GM12878 (cell line): ENCODE measurements at regions not wholly inside any gene's neighbourhood (a gene's known extent, or its start where the extent isn't known, plus 50 kb on each side); places are given as distances from the start of the nearest gene placed in this dataset.

Experiments
- ATAC-seq: fragments of 200-7000 bp; cut with Tn5 transposase; 3 replicates; pipeline ENCODE4 v1.9.1; 2020; ENCODE audit warnings: mild to moderate bottlenecking, moderate library complexity
- BruUV-seq: library from RNA; stranded (reverse); fragments of 400-500 nt; replicated peaks from 2 replicates; lab custom pipeline; 2021; lab: Mats Ljungman, UMichigan
- CTCF ChIA-PET: fragments of 300-600 bp; sonication (Branson Sonifier 250); formaldehyde crosslinking; extraction: SDS; loops from one replicate; lab custom pipeline; 2021; ENCODE audit warnings: inconsistent platforms; lab: Yijun Ruan, JAX
- POLR2A ChIA-PET: fragments of 350-600 bp; formaldehyde crosslinking; extraction: SDS; loops from one replicate; lab custom pipeline; 2021; ENCODE audit warnings: inconsistent platforms; lab: Charles Lee
- RAD21 ChIA-PET: fragments of 300-600 bp; sonication (Branson Sonifier 250); formaldehyde crosslinking; loops from one replicate; lab custom pipeline; 2023; ENCODE audit warnings: antibody characterized with exemption; ENCODE audit not compliant: unreplicated experiment; lab: Charles Lee
- SMC1A ChIA-PET: fragments of 300-600 bp; sonication (Branson Sonifier 250); formaldehyde crosslinking; loops from one replicate; lab custom pipeline; 2023; ENCODE audit not compliant: unreplicated experiment, uncharacterized antibody; lab: Charles Lee
- DNase-seq: peaks from one replicate; pipeline ENCODE4 v3.0.0-alpha.2; 2011; ENCODE audit warnings: low read depth, low spot score
- FAIRE-seq: peaks from 3 replicates; lab custom pipeline; 2011; peaks lifted over from hg19 to GRCh38; lab: Jason Lieb, UNC
- H2AFZ ChIP-seq: 2 replicates; pipeline ENCODE4 v1.6.0; 2011; ENCODE audit warnings: low read depth, low read length, control low read depth; ENCODE audit not compliant: control insufficient read depth
- H3K27ac ChIP-seq: 2 replicates; pipeline ENCODE4 v1.5.1; 2011; ENCODE audit warnings: control low read depth; ENCODE audit not compliant: control insufficient read depth, insufficient read depth
- H3K27me3 ChIP-seq, 2 experiments: replicated peaks in 1 of 2; 2 replicates each; pipeline versions ENCODE4 v1.6.0 to v1.6.1; 2011; ENCODE audit warnings: low read length in 1 of 2; ENCODE audit not compliant: control insufficient read depth in 2 of 2, insufficient read depth in 2 of 2
- H3K36me3 ChIP-seq, 2 experiments: 2 replicates each; pipeline ENCODE4 v1.5.1; 2011; ENCODE audit warnings: low read length in 1 of 2; ENCODE audit not compliant: control insufficient read depth in 2 of 2, insufficient read depth in 2 of 2
- H3K4me1 ChIP-seq: 2 replicates; pipeline ENCODE4 v1.6.1; 2011; ENCODE audit warnings: mild to moderate bottlenecking, low read length, moderate library complexity, mixed read lengths; ENCODE audit not compliant: control insufficient read depth, insufficient read depth
- H3K4me2 ChIP-seq: 2 replicates; pipeline ENCODE4 v1.6.0; 2011; ENCODE audit warnings: control low read depth; ENCODE audit not compliant: control insufficient read depth, insufficient read depth
- H3K4me3 ChIP-seq: fragments of 200-600 bp; sonication (generic); 2 replicates; pipeline ENCODE4 v1.5.1; 2016
- H3K79me2 ChIP-seq: 2 replicates; pipeline ENCODE4 v1.6.0; 2011; ENCODE audit warnings: low read length; ENCODE audit not compliant: control insufficient read depth, insufficient read depth
- H3K9ac ChIP-seq: 2 replicates; pipeline ENCODE4 v1.8.0; 2011; ENCODE audit warnings: low read length, control low read depth, mixed read lengths; ENCODE audit not compliant: control insufficient read depth, insufficient read depth
- H3K9me3 ChIP-seq: replicated peaks from 3 replicates; pipeline ENCODE4 v1.5.1; 2011; ENCODE audit warnings: mild to moderate bottlenecking, low read length; ENCODE audit not compliant: control insufficient read depth, insufficient read depth
- H4K20me1 ChIP-seq: 2 replicates; pipeline ENCODE4 v1.6.0; 2011; ENCODE audit not compliant: control insufficient read depth, insufficient read depth
- YBX1 ChIP-seq: fragments of 450-650 bp; IDR thresholded peaks from 2 replicates; pipeline ENCODE4 v1.6.1; 2016; ENCODE audit warnings: antibody characterized with exemption
- WGBS: methylation state at CpG from one replicate; pipeline ENCODE4 v1.1.6; 2016; ENCODE audit warnings: low lambda C conversion rate; ENCODE audit not compliant: insufficient replicate concordance, insufficient coverage; ENCODE audit errors: missing lambda C conversion rate; 5-methylcytosine and 5-hydroxymethylcytosine counted together
- in situ Hi-C: fragments of 300-500 bp; cut with MboI; formaldehyde crosslinking; loops from 9 replicates; pipeline ENCODE4 v1.14.3; 2018; ENCODE audit warnings: mixed read lengths
- intact Hi-C: fragments of 100-400 bp; cut with micrococcal nuclease; formaldehyde crosslinking; loops from one replicate; pipeline ENCODE4 v1.14.2; 2022; ENCODE audit not compliant: unreplicated experiment
- TF ChIP-seq, protein P1 (sequence below): fragments of 450-650 bp; IDR thresholded peaks from 2 replicates; pipeline ENCODE4 v1.6.1; 2017; ENCODE audit warnings: mild to moderate bottlenecking, moderate library complexity
- TF ChIP-seq, protein P2 (sequence below): IDR thresholded peaks from 2 replicates; pipeline ENCODE4 v1.6.1; 2012; ENCODE audit warnings: mild to moderate bottlenecking, low read depth, low read length

DNA sequence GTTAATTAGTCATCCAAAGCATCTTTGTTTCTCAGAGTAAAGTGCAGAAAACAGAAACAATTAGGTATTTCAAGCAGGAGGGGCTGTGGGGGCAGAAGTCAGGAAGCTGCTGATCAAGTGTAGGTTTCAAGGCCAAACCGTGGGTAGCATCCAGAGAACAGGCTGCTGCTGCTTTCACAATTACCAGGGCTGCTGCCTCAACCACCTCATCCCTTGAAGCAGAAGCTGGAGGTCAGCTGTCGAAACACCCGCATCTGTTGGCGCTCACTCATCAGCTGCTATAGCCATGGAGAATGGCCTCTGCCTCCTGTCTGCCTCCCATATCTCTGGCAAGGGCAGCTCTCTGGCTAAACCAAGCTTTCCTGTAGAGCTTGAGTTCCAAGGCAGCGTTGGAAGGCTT is 122.9 kb upstream of the OSMR start (continued):
- TF ChIP-seq, protein P1, sequence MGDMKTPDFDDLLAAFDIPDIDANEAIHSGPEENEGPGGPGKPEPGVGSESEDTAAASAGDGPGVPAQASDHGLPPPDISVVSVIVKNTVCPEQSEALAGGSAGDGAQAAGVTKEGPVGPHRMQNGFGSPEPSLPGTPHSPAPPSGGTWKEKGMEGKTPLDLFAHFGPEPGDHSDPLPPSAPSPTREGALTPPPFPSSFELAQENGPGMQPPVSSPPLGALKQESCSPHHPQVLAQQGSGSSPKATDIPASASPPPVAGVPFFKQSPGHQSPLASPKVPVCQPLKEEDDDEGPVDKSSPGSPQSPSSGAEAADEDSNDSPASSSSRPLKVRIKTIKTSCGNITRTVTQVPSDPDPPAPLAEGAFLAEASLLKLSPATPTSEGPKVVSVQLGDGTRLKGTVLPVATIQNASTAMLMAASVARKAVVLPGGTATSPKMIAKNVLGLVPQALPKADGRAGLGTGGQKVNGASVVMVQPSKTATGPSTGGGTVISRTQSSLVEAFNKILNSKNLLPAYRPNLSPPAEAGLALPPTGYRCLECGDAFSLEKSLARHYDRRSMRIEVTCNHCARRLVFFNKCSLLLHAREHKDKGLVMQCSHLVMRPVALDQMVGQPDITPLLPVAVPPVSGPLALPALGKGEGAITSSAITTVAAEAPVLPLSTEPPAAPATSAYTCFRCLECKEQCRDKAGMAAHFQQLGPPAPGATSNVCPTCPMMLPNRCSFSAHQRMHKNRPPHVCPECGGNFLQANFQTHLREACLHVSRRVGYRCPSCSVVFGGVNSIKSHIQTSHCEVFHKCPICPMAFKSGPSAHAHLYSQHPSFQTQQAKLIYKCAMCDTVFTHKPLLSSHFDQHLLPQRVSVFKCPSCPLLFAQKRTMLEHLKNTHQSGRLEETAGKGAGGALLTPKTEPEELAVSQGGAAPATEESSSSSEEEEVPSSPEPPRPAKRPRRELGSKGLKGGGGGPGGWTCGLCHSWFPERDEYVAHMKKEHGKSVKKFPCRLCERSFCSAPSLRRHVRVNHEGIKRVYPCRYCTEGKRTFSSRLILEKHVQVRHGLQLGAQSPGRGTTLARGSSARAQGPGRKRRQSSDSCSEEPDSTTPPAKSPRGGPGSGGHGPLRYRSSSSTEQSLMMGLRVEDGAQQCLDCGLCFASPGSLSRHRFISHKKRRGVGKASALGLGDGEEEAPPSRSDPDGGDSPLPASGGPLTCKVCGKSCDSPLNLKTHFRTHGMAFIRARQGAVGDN = no peak
- TF ChIP-seq, all 136 proteins: peak for 0

DNA sequence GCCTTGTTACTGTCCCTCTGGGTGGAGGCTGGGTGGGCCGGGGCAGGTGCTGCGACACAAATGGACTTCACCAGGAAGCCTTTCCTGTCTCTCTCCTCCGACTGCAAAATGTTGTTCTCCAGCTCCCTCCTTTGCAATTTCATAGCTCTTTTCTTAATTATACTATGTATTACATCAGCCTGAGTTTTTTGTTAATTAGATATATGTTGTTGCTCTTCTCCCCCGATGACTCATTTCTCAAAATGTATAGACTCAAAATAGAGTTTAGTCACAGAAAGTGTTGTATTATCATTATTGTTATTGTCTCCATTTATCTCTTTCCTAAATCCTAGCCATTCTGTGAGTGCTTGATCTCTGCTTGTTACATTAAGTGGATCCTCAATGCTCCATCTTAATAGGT is 122.4 kb upstream of the OSMR start:
- SMC1A ChIA-PET = no interaction called here

More for the DNA sequence above, 122.4 kb upstream of the OSMR start:
- POLR2A ChIA-PET = no interaction called here
- H3K4me1 ChIP-seq = no peaks in the 10 kb centered on the region
- no peak for ATAC-seq
- H3K27me3 ChIP-seq = no peaks in the 10 kb centered on the region
- 51% methylated on average over 4 of the region's 4 CpGs for WGBS
- intact Hi-C loops (no loop called here), in situ Hi-C loops (no loop called here)
- no peaks in the 10 kb centered on the region for H3K36me3 ChIP-seq
- no peak for FAIRE-seq
- no peak overlapping the region for H3K27ac ChIP-seq
- no peak overlapping the region for H3K9ac ChIP-seq
- H3K4me2 ChIP-seq = no peak overlapping the region
- H3K4me3 ChIP-seq = no peak overlapping the region
- H2AFZ ChIP-seq = no peak overlapping the region
- RAD21 ChIA-PET = interaction anchor here (0.6 kb wide), 1 partner anchor 86 kb away, joined by 3 read pairs; no protein-coding TSS in a partner anchor
- H3K79me2 ChIP-seq = no peaks in the 10 kb centered on the region
- no peak for DNase-seq
- CTCF ChIA-PET = interaction anchor here (0.6 to 5.6 kb wide), 2 partner anchors 164 to 282 kb away, joined by 3 to 18 read pairs; no protein-coding TSS in a partner anchor
- TF ChIP-seq, protein P2, sequence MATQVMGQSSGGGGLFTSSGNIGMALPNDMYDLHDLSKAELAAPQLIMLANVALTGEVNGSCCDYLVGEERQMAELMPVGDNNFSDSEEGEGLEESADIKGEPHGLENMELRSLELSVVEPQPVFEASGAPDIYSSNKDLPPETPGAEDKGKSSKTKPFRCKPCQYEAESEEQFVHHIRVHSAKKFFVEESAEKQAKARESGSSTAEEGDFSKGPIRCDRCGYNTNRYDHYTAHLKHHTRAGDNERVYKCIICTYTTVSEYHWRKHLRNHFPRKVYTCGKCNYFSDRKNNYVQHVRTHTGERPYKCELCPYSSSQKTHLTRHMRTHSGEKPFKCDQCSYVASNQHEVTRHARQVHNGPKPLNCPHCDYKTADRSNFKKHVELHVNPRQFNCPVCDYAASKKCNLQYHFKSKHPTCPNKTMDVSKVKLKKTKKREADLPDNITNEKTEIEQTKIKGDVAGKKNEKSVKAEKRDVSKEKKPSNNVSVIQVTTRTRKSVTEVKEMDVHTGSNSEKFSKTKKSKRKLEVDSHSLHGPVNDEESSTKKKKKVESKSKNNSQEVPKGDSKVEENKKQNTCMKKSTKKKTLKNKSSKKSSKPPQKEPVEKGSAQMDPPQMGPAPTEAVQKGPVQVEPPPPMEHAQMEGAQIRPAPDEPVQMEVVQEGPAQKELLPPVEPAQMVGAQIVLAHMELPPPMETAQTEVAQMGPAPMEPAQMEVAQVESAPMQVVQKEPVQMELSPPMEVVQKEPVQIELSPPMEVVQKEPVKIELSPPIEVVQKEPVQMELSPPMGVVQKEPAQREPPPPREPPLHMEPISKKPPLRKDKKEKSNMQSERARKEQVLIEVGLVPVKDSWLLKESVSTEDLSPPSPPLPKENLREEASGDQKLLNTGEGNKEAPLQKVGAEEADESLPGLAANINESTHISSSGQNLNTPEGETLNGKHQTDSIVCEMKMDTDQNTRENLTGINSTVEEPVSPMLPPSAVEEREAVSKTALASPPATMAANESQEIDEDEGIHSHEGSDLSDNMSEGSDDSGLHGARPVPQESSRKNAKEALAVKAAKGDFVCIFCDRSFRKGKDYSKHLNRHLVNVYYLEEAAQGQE = no peak
- no peak for TF ChIP-seq YBX1
- H4K20me1 ChIP-seq = no peaks in the 10 kb centered on the region
- no peaks in the 10 kb centered on the region; the same call in 2 of the 3 replicates for H3K9me3 ChIP-seq
- no TSS peak for BruUV-seq
